ENCODE measurements at regions not wholly inside any gene's neighbourhood (a gene's known extent, or its start where the extent isn't known, plus 50 kb on each side); places are given as distances from the start of the nearest gene placed in this dataset.

DNA sequence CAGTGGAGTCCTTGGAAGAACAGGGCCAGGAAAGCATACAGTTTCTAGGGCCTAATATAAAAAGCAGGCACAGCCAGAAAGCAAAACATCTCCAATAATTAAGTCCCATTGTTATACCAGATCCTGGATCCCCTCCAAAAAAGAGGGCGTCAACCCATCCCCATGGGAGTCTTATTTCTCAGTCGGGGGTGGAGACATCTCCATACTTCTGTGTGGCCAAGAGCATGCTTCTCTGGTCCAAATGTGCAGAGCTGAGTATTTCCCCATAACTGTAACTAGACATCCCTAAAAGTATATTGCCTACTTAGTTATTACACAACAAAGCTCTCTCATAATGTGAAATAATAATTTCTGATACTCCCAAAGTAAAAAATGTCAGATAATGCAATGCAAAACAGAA, 104.2 kb upstream of the SOX13 start:
- intact Hi-C loops (cut with DNase I; ENCODE audit: low total_unique reads), result no loop called here
- H3K4me1 ChIP-seq, result no peaks in the 10 kb centered on the region
- no peaks in the 10 kb centered on the region for H3K27me3 ChIP-seq
- no peak for DNase-seq
- peaks cover 0 to 19% (median 13%) of the 10 kb centered on the region in 4 donors for H3K9me3 ChIP-seq
- WGBS, 5 donors, result 76 to 88% (median 79%) methylated on average over 2 of the region's 2 CpGs
- no peak overlapping the region for H3K4me3 ChIP-seq
- TF ChIP-seq POLR2AphosphoS5 (IDR thresholded peaks at IDR 0.05), result no peak
- TF ChIP-seq EP300 (IDR thresholded peaks at IDR 0.05), result no peak
- no peaks in the 10 kb centered on the region for H3K36me3 ChIP-seq
- no peak overlapping the region for H3K27ac ChIP-seq

DNA sequence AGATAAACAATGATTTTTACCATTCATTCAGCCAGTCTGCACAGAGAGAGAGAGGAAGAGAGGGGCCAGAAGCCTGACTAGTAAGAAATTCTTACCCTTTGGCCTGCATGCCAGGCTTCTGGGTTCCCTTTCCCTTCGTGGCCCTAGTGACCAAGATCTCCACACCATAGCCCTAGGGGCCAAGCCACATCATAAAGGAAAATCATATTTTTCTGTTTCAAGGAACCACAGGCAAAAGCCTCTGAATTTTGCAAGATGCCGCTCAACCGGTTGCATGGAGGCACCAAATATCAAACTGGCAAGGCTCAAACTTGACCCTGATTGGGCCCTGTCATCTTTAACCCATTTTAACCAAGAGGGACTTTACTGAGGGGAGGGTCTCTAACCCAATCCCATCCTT, 103.1 kb upstream of the SOX13 start:
- 77 to 84% (median 82%) methylated on average over 3 of the region's 3 CpGs for WGBS, 5 donors
- H3K9me3 ChIP-seq, result peaks cover 0 to 25% (median 14%) of the 10 kb centered on the region in 4 donors
- H3K4me1 ChIP-seq, result no peaks in the 10 kb centered on the region
- TF ChIP-seq, protein P1, sequence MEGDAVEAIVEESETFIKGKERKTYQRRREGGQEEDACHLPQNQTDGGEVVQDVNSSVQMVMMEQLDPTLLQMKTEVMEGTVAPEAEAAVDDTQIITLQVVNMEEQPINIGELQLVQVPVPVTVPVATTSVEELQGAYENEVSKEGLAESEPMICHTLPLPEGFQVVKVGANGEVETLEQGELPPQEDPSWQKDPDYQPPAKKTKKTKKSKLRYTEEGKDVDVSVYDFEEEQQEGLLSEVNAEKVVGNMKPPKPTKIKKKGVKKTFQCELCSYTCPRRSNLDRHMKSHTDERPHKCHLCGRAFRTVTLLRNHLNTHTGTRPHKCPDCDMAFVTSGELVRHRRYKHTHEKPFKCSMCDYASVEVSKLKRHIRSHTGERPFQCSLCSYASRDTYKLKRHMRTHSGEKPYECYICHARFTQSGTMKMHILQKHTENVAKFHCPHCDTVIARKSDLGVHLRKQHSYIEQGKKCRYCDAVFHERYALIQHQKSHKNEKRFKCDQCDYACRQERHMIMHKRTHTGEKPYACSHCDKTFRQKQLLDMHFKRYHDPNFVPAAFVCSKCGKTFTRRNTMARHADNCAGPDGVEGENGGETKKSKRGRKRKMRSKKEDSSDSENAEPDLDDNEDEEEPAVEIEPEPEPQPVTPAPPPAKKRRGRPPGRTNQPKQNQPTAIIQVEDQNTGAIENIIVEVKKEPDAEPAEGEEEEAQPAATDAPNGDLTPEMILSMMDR (IDR thresholded peaks at IDR 0.05), result no peak
- TF ChIP-seq EP300 (IDR thresholded peaks at IDR 0.05) (no peak), POLR2A (IDR thresholded peaks at IDR 0.05) (no peak), POLR2AphosphoS5 (IDR thresholded peaks at IDR 0.05) (no peak)
- H3K27me3 ChIP-seq, result no peaks in the 10 kb centered on the region
- no peak overlapping the region for H3K4me3 ChIP-seq
- intact Hi-C loops (cut with DNase I; ENCODE audit: low total_unique reads), result no loop called here
- no peaks in the 10 kb centered on the region for H3K36me3 ChIP-seq
- DNase-seq, result no peak
- no peak overlapping the region for H3K27ac ChIP-seq

DNA sequence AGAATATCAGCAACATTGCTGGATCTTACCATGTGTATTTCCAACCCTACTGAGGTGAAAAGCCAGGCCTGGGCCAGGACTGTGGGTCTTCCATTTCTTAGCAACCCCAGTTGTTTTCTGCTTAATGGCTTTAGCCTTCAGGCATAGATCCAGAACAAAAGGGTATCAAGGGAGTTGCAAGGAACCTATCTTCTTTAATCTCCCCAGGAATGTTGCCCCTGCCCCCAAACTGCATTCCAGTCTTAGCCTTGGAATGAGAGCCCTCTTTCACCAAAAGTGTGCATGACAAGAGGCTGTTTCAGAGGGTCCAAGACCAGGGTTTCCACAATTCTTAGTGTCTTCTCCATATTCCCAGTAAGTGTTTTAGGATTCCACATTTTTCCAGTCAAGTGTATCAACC, 87.9 kb upstream of the SOX13 start:
- Histone ChIP-seq H3K4me1 (no peaks in the 10 kb centered on the region), H3K36me3 (no peaks in the 10 kb centered on the region), H3K4me3 (no peak overlapping the region), H3K27ac (no peak overlapping the region), H3K27me3 (no peaks in the 10 kb centered on the region), H3K9me3 (no peaks in the 10 kb centered on the region)
- TF ChIP-seq EP300 (IDR thresholded peaks at IDR 0.05) (no peak), POLR2AphosphoS5 (IDR thresholded peaks at IDR 0.05) (no peak), POLR2A (IDR thresholded peaks at IDR 0.05) (no peak)
- TF ChIP-seq, protein P1 (IDR thresholded peaks at IDR 0.05), result no peak
- no peak for DNase-seq
- intact Hi-C loops (cut with DNase I; ENCODE audit: low total_unique reads), result no loop called here

DNA sequence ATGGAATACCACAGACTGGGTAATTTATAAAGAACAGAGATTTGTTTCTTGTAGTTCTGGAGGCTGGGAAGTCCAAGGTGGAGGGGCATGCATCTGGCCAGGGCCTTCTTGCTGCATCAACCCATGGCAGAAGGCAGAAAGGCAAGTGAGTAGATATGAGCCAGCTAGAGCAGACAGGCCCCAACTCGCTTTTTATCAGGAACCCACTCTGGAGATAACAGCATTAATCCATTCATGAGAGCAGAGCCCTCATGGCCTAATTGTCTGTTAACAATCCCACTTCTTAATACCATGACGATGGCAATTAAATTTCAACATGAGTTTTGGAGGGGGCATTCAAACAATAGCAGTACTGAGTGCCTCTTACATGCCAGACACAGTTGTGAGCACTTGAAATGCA, 87.2 kb upstream of the SOX13 start:
- DNase-seq, result no peak

DNA sequence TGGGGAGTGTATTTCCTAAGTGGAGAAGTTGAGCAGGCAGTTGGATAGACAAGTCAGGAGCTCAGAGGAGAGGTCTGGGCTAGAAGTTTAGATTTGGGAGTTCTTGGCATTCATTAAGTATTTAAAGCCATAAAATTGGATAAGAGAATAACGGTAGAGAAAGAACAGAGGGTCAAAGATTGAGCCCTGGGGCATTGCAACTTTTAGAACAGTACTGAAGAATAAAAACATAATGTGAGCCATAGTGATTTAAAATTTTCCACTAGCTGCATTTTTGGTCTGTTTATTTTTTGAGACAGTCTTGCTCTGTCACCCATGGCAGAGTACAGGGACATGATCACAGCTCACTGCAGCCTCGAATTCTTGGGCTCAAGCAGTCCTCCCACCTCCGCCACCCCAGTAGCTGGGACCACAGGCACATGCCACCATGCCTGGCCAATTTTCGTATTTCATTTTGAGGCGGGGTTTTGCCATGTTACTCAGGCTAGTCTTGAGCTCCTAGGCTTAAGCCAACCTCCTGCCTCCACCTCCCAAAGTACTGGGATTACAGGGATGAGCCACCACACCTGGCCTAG, 85.9 kb upstream of the SOX13 start:
- Histone ChIP-seq H3K9me3 (no peaks in the 10 kb centered on the region), H3K27me3 (no peaks in the 10 kb centered on the region), H3K27ac (no peak overlapping the region), H3K36me3 (no peaks in the 10 kb centered on the region), H3K4me3 (no peak overlapping the region), H3K4me1 (no peaks in the 10 kb centered on the region)
- no peak for DNase-seq
- WGBS, 5 donors, result 84 to 87% (median 86%) methylated on average over 5 of the region's 5 CpGs
- TF ChIP-seq POLR2AphosphoS5 (IDR thresholded peaks at IDR 0.05) (no peak), POLR2A (IDR thresholded peaks at IDR 0.05) (no peak), EP300 (IDR thresholded peaks at IDR 0.05) (no peak)
- TF ChIP-seq, protein P1 (IDR thresholded peaks at IDR 0.05), result no peak
- intact Hi-C loops (cut with DNase I; ENCODE audit: low total_unique reads), result no loop called here

More for the DNA sequence above, 87.2 kb upstream of the SOX13 start:
- 56 to 74% (median 66%) methylated on average over 2 of the region's 2 CpGs for WGBS, 5 donors
- no peak overlapping the region for H3K27ac ChIP-seq
- intact Hi-C loops (cut with DNase I; ENCODE audit: low total_unique reads), result no loop called here
- TF ChIP-seq POLR2A (IDR thresholded peaks at IDR 0.05) (no peak), EP300 (IDR thresholded peaks at IDR 0.05) (no peak), POLR2AphosphoS5 (IDR thresholded peaks at IDR 0.05) (no peak)
- H3K36me3 ChIP-seq, result no peaks in the 10 kb centered on the region
- H3K9me3 ChIP-seq, result no peaks in the 10 kb centered on the region
- no peaks in the 10 kb centered on the region for H3K27me3 ChIP-seq
- H3K4me1 ChIP-seq, result no peaks in the 10 kb centered on the region
- H3K4me3 ChIP-seq, result no peak overlapping the region
